ENCODE measurements at regions not wholly inside any gene's neighbourhood (a gene's known extent, or its start where the extent isn't known, plus 50 kb on each side); places are given as distances from the start of the nearest gene placed in this dataset.

GRCh38 chr12:58286353-58286752, 345.0 kb downstream of the ATP23 start:
- DNase-seq (no peak), ATAC-seq (no peak)
- Mint-ChIP-seq H3K27me3 (peaks cover 9% of the 10 kb centered on the region), H3K27ac (no peak overlapping the region), H3K36me3 (ENCODE audit: low read depth) (no peaks in the 10 kb centered on the region), H3K9me3 (ENCODE audit: low read depth) (peaks cover 5% of the 10 kb centered on the region), H3K4me3 (no peak overlapping the region), H3K4me1 (no peaks in the 10 kb centered on the region)
- CTCF ChIA-PET: interaction anchor here (1.2 kb wide), 1 partner anchor 20 kb away, joined by 3 read pairs; no protein-coding TSS in a partner anchor
- POLR2A ChIA-PET: no interaction called here
- intact Hi-C loops (cut with DNase I, micrococcal nuclease): no loop called here

GRCh38 chr12:58288190-58288589, 346.8 kb downstream of the ATP23 start:
- peaks cover 9% of the 10 kb centered on the region for H3K27me3 Mint-ChIP-seq
- no peak for DNase-seq
- H3K4me1 Mint-ChIP-seq: no peaks in the 10 kb centered on the region
- H3K36me3 Mint-ChIP-seq (ENCODE audit: low read depth): no peaks in the 10 kb centered on the region
- intact Hi-C loops (cut with DNase I, micrococcal nuclease): no loop called here
- CTCF ChIA-PET: no interaction called here
- no peak overlapping the region for H3K27ac Mint-ChIP-seq
- peaks cover 5% of the 10 kb centered on the region for H3K9me3 Mint-ChIP-seq (ENCODE audit: low read depth)
- POLR2A ChIA-PET: interaction anchor here (0.6 kb wide), 1 partner anchor 77 kb away, joined by 3 read pairs; no protein-coding TSS in a partner anchor
- ATAC-seq: no peak
- H3K4me3 Mint-ChIP-seq: no peak overlapping the region

- no peak overlapping the region for H3K4me3 Mint-ChIP-seq
- POLR2A ChIA-PET: no interaction called here
- CTCF ChIA-PET: interaction anchor here (2.0 kb wide), 1 partner anchor 16 kb away, joined by 4 read pairs; no protein-coding TSS in a partner anchor
Measured at GRCh38 chr12:58291106-58291505, 349.7 kb downstream of the ATP23 start.

GRCh38 chr12:58293308-58293982, 352.1 kb downstream of the ATP23 start:
- H3K9me3 Mint-ChIP-seq (ENCODE audit: low read depth): no peaks in the 10 kb centered on the region
- H3K27ac Mint-ChIP-seq: no peak overlapping the region
- no peaks in the 10 kb centered on the region for H3K36me3 Mint-ChIP-seq (ENCODE audit: low read depth)
- intact Hi-C loops (cut with DNase I, micrococcal nuclease): no loop called here
- DNase-seq: no peak
- H3K4me1 Mint-ChIP-seq: no peaks in the 10 kb centered on the region
- ATAC-seq: no peak
- CTCF ChIA-PET: interaction anchor here (0.6 kb wide), 1 partner anchor 456 kb away, joined by 3 read pairs; no protein-coding TSS in a partner anchor
- POLR2A ChIA-PET: no interaction called here
- no peak overlapping the region for H3K4me3 Mint-ChIP-seq
- H3K27me3 Mint-ChIP-seq: peaks cover 9% of the 10 kb centered on the region

More at GRCh38 chr12:58291106-58291505, 349.7 kb downstream of the ATP23 start:
- H3K27ac Mint-ChIP-seq: no peak overlapping the region
- intact Hi-C loops (cut with DNase I, micrococcal nuclease): no loop called here
- ATAC-seq: no peak
- no peaks in the 10 kb centered on the region for H3K9me3 Mint-ChIP-seq (ENCODE audit: low read depth)
- no peaks in the 10 kb centered on the region for H3K4me1 Mint-ChIP-seq
- DNase-seq: no peak
- no peaks in the 10 kb centered on the region for H3K36me3 Mint-ChIP-seq (ENCODE audit: low read depth)
- peaks cover 13% of the 10 kb centered on the region for H3K27me3 Mint-ChIP-seq

- Mint-ChIP-seq H3K36me3 (ENCODE audit: low read depth) (no peaks in the 10 kb centered on the region), H3K27ac (no peak overlapping the region), H3K9me3 (ENCODE audit: low read depth) (no peaks in the 10 kb centered on the region), H3K4me3 (no peak overlapping the region), H3K27me3 (peaks cover 7% of the 10 kb centered on the region), H3K4me1 (no peaks in the 10 kb centered on the region)
- CTCF ChIA-PET: no interaction called here
- POLR2A ChIA-PET: no interaction called here
- intact Hi-C loops (cut with DNase I, micrococcal nuclease): no loop called here
- ATAC-seq (no peak), DNase-seq (no peak)
Measured at GRCh38 chr12:58295268-58295667, 353.9 kb downstream of the ATP23 start.

- ChIA-PET POLR2A (no interaction called here), CTCF (no interaction called here)
- H3K9me3 Mint-ChIP-seq (ENCODE audit: low read depth): no peaks in the 10 kb centered on the region
- H3K36me3 Mint-ChIP-seq (ENCODE audit: low read depth): no peaks in the 10 kb centered on the region
- H3K27ac Mint-ChIP-seq: no peak overlapping the region
- H3K4me3 Mint-ChIP-seq: no peak overlapping the region
- ATAC-seq: no peak
- intact Hi-C loops (cut with DNase I, micrococcal nuclease): no loop called here
- H3K4me1 Mint-ChIP-seq: no peaks in the 10 kb centered on the region
- DNase-seq: no peak
- peaks cover 7% of the 10 kb centered on the region for H3K27me3 Mint-ChIP-seq
Measured at GRCh38 chr12:58296863-58297262, 355.5 kb downstream of the ATP23 start.

GRCh38 chr12:58298803-58299202, 357.4 kb downstream of the ATP23 start:
- Mint-ChIP-seq H3K27me3 (peaks cover 7% of the 10 kb centered on the region), H3K9me3 (ENCODE audit: low read depth) (no peaks in the 10 kb centered on the region), H3K4me3 (no peak overlapping the region), H3K4me1 (no peaks in the 10 kb centered on the region), H3K36me3 (ENCODE audit: low read depth) (no peaks in the 10 kb centered on the region), H3K27ac (no peak overlapping the region)
- intact Hi-C loops (cut with DNase I, micrococcal nuclease): no loop called here
- POLR2A ChIA-PET: no interaction called here
- DNase-seq (no peak), ATAC-seq (no peak)
- CTCF ChIA-PET: no interaction called here

- H3K27me3 Mint-ChIP-seq: peaks cover 5% of the 10 kb centered on the region
- H3K4me3 Mint-ChIP-seq: no peak overlapping the region
- H3K36me3 Mint-ChIP-seq (ENCODE audit: low read depth): no peaks in the 10 kb centered on the region
- no peak for DNase-seq
- H3K9me3 Mint-ChIP-seq (ENCODE audit: low read depth): no peaks in the 10 kb centered on the region
- intact Hi-C loops (cut with DNase I, micrococcal nuclease): no loop called here
- ChIA-PET CTCF (no interaction called here), POLR2A (no interaction called here)
- ATAC-seq: no peak
- no peak overlapping the region for H3K27ac Mint-ChIP-seq
- no peaks in the 10 kb centered on the region for H3K4me1 Mint-ChIP-seq
Measured at GRCh38 chr12:58299371-58299770, 358.0 kb downstream of the ATP23 start.

GRCh38 chr12:58301038-58301729, 359.8 kb downstream of the ATP23 start:
- CTCF ChIA-PET: interaction anchor here (0.5 kb wide), 1 partner anchor 155 kb away, joined by 3 read pairs; no protein-coding TSS in a partner anchor
- POLR2A ChIA-PET: no interaction called here
- Mint-ChIP-seq H3K4me1 (no peaks in the 10 kb centered on the region), H3K27me3 (peaks cover 5% of the 10 kb centered on the region), H3K9me3 (ENCODE audit: low read depth) (no peaks in the 10 kb centered on the region), H3K36me3 (ENCODE audit: low read depth) (no peaks in the 10 kb centered on the region), H3K4me3 (no peak overlapping the region), H3K27ac (no peak overlapping the region)
- intact Hi-C loops (cut with DNase I, micrococcal nuclease): no loop called here
- DNase-seq (no peak), ATAC-seq (no peak)

GRCh38 chr12:58301730-58302122, 360.4 kb downstream of the ATP23 start:
- no peak for ATAC-seq
- DNase-seq: no peak
- Mint-ChIP-seq H3K4me1 (no peaks in the 10 kb centered on the region), H3K9me3 (ENCODE audit: low read depth) (peaks cover 2% of the 10 kb centered on the region), H3K27me3 (peaks cover 5% of the 10 kb centered on the region), H3K4me3 (no peak overlapping the region), H3K27ac (no peak overlapping the region), H3K36me3 (ENCODE audit: low read depth) (no peaks in the 10 kb centered on the region)
- ChIA-PET CTCF (no interaction called here), POLR2A (no interaction called here)
- intact Hi-C loops (cut with DNase I, micrococcal nuclease): no loop called here

GRCh38 chr12:58302487-58303011, 361.2 kb downstream of the ATP23 start:
- intact Hi-C loops (cut with DNase I, micrococcal nuclease): no loop called here
- ChIA-PET CTCF (no interaction called here), POLR2A (no interaction called here)
- Mint-ChIP-seq H3K27me3 (peaks cover 2% of the 10 kb centered on the region), H3K36me3 (ENCODE audit: low read depth) (no peaks in the 10 kb centered on the region), H3K4me3 (no peak overlapping the region), H3K27ac (no peak overlapping the region), H3K9me3 (ENCODE audit: low read depth) (peaks cover 4% of the 10 kb centered on the region), H3K4me1 (no peaks in the 10 kb centered on the region)
- ATAC-seq (no peak), DNase-seq (no peak)

All from activated CD4-positive, alpha-beta T cell treated with anti-CD3 and anti-CD28 coated beads for 36 hours (primary cell).